KG1 (cell line): ENCODE measurements at regions not wholly inside any gene's neighbourhood (a gene's known extent, or its start where the extent isn't known, plus 50 kb on each side); places are given as distances from the start of the nearest gene placed in this dataset.
"Not testable (repeated sequence)": the region's sequence is repeated elsewhere in the genome, so short reads cannot be mapped to it uniquely, and the experiment has no call there.

Experiments
- DNase-seq: peaks from one replicate; lab custom pipeline; 2025; lab: John Stamatoyannopoulos, UW

DNA sequence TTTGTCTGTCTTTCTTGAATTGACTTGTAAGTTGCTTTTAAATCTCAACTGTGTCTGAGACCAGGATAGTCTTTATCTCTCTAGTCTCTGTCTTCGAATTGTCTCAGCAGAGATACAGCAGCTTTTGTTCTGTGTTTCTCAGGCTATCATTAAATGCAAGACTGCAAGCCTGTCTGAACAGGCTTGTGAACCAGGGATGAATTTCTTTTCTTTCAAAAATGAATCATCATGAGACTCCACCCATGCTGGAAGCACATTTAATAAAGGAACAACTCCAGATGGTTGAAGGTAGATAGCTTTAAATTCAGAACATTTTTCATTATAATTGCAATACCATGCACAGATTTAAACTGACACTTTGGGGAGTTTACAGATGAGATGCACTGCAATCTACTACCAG is 155.9 kb downstream of the SEC23IP start:
- no peak for DNase-seq

- no peak for DNase-seq
Measured at GRCh38 chr10:120051671-120052070, 159.1 kb downstream of the SEC23IP start.

- no peak for DNase-seq
Measured at GRCh38 chr10:120052964-120053702, 160.6 kb downstream of the SEC23IP start.

- DNase-seq = not testable (repeated sequence)
Measured at GRCh38 chr10:120059790-120060189, 167.3 kb downstream of the SEC23IP start.

DNA sequence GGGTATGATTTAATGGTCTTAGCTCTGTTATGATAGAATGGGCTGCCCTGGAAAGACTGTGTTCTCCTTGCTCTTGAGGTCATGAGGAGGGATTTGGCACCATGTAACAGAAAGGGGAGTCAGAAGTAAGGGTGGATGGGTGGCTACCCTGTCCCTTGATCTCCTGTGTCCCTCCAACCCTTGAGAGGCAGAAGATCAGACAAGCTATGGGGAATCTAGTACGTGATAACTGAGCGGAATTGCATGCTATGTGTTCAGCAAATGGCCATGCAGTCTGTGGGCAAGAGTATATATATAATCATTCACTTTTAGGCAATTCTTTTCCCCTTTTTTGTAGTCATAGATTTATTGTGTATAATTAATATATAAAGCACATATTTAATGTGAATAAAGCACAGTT is 174.9 kb downstream of the SEC23IP start:
- no peak for DNase-seq

GRCh38 chr10:120069700-120070099 is 177.2 kb downstream of the SEC23IP start:
- DNase-seq = no peak

- no peak for DNase-seq
Measured at GRCh38 chr10:120075349-120075748, 182.8 kb downstream of the SEC23IP start.

DNA sequence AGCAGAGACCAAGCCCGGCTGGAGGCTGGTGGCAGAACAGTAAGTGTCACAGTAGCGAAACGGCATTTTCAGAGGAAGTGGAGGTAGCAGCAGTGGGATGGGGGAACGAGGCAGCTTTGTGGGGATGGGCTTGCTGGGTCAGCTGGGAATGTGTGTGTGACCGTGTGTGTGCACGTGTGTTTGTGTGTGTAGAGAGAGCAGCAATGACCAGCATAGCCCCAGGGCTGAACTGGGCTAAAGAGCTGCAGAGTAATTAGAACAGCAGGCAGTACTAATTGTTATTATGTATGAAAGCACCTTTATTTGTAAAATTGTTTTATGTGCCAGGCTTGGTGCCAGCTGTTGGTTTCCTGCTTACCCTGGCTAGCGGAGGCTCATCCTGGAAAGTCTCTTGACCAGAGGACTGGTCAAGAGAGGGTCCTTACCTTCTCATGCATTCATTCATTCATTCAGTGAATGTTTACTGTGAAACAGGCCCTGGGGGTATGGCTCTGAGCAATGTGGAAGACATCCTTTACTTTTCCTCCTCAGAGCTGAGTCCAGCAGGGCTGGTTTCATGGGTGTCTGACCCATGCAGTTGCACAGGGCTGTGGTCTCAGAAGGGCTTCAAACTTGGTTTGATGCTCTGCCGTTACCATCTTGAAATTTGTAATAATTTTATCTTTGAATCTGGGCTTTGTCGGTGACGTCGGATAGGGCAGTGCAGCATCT is 184.6 kb downstream of the SEC23IP start:
- DNase-seq = no peak

DNA sequence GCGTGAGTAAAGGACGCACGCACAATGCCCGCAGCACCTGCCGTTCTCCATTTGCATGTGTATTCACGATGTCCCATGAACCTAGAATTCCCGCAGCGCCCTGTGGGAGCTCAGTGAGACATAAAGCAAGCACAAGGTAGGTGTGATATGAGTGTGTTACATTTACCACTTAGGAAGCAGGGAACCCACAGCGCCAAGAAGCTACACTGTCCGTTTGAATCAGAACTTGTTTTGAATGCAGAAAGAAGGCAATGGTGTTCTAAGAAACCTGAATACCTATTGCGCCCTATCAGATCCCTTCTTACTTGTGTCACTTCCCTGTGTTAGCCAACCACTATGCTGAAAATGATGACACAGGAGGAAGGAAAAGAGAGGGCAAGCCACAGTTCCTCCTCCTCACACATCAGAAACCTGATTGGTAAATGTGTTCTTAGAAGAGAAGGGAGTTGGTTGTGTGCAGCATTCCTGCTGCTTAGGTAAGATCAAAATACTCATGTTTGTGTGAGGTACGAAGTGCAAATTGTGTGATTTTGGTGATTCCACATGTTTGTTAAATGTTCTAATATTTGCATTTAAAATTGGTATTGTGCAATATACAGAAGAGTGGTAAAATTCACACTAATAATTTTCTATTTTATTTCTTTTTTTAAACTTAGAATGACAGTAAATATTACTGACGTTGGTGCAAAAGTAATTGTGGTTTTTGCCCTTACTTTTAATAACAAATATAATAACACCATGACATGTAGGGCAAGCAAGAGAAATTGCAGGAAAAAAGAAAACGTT is 185.4 kb downstream of the SEC23IP start:
- DNase-seq = no peak

DNA sequence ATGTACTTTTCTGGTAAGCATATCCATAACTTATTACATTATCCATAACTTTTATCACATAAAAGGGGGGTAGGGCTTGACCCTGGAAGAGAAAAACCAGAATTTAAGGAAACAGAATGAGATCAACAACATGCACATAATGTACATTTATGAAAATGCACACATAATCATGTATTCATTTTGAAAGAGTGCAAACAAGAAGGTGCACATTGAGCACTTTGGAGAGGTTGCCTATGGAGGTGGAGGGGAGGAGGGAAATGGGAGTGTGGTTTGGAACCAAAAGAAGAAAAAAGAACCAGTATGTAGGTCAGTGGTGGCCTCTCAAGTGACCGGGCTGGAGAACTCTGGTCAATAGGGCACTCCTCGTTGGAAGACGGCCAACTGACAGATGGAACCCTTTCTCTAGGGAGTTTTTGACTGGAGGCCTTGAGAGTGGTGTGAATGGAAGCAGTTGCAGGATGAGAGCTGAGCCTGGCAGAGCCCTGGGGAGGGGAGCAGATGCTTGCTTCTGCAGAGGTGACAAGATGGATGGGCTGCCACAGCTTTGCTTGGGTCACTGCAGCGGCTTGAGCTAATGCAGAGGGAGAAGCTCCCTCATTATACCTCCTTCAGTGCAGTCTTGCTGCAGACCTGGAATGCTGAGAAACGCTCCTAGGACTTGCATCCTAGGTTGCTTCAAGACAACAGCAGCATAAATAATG is 192.7 kb downstream of the SEC23IP start:
- no peak for DNase-seq

GRCh38 chr10:120086066-120086465 is 193.5 kb downstream of the SEC23IP start:
- no peak for DNase-seq

DNA sequence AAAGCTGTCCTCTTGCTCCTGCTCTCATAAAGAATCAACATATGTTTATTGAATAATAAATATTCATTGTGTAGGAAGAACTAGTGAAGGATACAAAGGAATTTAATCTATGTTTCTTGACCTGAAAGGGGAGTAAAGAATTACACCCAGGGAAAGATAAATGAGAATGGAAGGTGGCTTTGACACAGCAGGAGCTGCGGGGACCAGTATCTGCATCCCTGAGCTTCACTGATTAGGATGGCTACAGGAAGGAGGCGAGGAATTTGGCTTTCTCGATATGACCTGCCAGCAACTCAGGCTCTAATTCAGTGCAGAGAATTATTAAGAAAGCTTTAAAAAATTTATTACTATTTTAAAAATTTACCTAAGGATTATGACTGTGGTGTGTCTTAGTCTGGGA is 194.6 kb downstream of the SEC23IP start:
- DNase-seq = no peak

DNA sequence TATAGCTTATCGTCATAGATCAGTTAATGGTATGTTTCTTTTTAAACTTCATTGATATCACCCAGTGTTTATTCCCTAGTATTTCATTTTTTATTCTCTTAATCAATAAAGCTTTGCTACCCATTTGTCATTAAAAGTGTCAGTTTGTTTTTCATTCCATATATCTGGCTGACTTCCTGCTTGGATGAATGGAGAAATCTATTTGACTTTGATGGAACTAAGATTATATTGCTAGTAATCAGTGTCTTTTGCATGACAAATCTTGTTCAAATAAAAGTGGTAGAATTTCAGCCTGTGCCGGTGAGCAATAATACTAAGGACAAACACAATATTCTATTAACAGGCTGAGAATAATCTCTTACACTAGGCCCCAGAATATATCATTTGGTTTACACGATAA is 203.3 kb downstream of the SEC23IP start:
- no peak for DNase-seq

DNA sequence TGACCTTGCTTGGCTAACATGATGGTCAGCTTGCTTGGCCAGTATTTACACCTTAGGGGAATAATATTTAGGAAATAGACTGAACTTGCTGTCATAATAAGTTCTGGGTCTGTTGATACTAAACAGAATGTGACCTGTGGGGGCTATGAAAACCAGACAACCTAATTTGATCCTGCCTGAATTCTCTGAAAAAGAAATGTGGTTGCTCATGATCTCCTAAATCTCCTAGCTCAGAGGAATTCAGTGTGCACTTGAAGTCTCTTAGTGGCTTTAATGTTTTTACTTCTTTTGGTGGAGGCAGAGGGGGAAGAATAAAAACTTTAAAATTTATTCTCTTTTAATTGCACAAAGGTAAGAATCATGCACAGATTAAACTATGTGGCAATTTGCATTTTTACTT is 205.2 kb downstream of the SEC23IP start:
- no peak for DNase-seq

DNA sequence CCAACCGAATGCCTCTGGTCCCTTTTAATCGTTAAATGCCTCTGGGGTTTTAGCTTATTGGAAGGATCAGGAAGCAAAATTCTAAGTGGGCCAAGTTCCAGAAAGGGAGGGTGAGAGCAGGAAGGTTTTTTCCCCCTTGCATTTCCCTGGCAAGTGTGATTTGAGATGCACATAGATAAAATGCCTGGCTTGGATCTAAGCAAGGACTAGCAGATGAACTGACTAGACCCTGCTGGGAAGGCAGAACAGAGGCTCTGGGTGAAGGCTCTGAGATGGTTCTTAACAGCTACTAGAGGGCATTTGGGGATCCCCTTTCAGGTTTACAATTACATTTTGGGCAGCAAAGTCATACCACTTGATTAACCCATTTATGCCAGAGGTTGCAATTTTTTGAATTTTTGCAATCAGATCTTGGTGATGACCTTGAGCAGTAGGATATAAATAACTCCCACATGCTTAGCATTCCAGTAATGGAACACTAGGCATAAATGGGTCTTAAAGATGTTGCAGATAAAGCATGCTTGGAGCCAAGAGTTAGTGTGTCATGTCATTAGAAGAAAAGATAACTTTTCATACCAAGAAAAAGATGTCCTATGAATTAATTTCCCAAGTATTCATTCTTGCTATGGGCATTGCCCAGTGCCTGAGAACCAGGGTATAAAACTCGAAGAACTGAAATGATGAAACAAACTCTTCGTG is 205.9 kb downstream of the SEC23IP start:
- no peak for DNase-seq

- no peak for DNase-seq
Measured at GRCh38 chr10:120103738-120104560, 211.4 kb downstream of the SEC23IP start.

GRCh38 chr10:120105001-120105400 is 212.5 kb downstream of the SEC23IP start:
- DNase-seq = no peak

GRCh38 chr10:120105492-120105891 is 213.0 kb downstream of the SEC23IP start:
- DNase-seq = no peak

DNA sequence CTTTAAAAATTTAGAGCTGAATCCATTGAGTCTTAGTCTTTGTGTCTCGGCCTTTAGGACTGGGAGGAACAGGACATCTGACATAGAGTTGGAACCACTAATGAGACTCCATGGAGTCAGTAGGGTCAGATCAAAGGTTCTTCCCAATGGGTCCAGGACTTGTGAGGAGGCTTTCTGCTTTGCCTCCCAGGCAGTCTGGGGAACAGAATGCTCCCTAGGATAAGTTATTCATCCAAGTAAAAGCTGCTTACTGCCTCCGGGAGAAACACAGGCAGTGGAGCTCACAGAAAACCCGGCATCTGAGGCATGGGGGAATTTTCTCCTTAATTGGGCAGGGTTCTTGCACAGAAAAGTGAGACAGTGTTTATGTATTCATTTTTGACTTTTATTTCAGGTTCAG is 216.4 kb downstream of the SEC23IP start:
- DNase-seq = no peak

- DNase-seq = not testable (repeated sequence)
Measured at GRCh38 chr10:120109725-120110124, 217.2 kb downstream of the SEC23IP start.

DNA sequence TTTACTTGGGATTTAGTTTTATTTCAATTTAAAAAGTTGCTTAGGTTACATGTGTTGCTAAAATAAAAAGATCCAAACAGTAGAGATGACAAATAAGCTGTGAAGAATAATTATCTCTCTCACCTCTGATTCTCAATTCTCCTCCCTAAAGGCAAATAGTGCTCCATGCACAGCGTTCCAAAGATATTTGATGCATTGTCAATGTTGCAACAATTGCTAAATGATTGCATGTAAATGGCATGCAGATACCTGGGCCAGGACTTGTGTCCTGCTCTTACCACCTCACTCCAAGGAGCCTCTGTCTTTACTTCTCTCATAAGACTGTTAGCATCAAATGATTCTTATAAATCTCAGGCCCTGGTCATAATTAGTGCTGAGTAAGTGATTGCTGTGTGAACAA is 217.7 kb downstream of the SEC23IP start:
- no peak for DNase-seq
